Cardiac septum (tissue), 1 donor: ENCODE measurements at regions not wholly inside any gene's neighbourhood (a gene's known extent, or its start where the extent isn't known, plus 50 kb on each side); places are given as distances from the start of the nearest gene placed in this dataset.

Experiments
- DNase-seq: peaks from one replicate; pipeline ENCODE4 v3.0.0-alpha.2; 2020; ENCODE audit warnings: low spot score
- intact Hi-C: fragments of 100-400 bp; cut with DNase I; formaldehyde crosslinking; loops from one replicate; pipeline ENCODE4 v1.14.0; 2022
- donor health status: DM: no; HTN: no; CAD: no.

DNA sequence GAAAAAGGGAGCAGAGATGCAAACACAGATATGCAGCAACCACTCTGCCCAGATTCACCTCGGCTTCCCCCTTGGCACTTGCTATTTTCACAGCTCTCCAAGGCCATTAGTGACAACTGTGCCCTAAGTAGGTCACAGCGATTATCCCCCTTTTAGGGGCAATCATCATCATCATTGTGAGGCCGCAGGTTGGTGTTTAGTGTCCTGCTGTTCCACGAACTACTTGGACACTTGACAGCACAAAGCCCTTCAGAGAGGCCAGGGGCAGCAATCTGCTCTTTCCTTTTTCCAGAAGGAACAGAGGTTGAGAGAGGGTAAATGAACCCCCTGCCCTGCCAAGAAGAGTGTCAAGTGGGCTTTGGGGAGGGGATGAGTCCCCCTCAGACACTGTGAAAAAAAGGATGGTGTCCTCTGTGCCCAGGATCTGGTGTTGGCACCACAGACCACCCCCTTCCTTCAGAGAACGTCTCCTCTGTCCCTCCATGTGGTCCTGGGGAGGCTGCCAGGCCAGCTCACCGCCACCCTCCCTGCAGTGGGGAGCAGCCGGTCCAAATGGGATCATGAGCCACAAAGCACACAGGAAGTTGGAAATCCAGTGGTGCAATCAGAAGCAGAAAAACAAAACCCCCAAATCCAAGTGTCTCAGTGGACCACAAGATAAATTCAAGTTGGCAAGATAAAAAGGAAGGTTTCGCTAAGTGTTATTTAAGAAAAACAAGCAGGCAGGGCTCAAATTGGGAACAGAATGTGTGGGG is 78.4 kb upstream of the MED9 start:
- intact Hi-C loops, result loop anchor here (10.0 kb wide), 1 partner anchor 56 kb away; no protein-coding TSS in a partner anchor
- DNase-seq, result no peak

DNA sequence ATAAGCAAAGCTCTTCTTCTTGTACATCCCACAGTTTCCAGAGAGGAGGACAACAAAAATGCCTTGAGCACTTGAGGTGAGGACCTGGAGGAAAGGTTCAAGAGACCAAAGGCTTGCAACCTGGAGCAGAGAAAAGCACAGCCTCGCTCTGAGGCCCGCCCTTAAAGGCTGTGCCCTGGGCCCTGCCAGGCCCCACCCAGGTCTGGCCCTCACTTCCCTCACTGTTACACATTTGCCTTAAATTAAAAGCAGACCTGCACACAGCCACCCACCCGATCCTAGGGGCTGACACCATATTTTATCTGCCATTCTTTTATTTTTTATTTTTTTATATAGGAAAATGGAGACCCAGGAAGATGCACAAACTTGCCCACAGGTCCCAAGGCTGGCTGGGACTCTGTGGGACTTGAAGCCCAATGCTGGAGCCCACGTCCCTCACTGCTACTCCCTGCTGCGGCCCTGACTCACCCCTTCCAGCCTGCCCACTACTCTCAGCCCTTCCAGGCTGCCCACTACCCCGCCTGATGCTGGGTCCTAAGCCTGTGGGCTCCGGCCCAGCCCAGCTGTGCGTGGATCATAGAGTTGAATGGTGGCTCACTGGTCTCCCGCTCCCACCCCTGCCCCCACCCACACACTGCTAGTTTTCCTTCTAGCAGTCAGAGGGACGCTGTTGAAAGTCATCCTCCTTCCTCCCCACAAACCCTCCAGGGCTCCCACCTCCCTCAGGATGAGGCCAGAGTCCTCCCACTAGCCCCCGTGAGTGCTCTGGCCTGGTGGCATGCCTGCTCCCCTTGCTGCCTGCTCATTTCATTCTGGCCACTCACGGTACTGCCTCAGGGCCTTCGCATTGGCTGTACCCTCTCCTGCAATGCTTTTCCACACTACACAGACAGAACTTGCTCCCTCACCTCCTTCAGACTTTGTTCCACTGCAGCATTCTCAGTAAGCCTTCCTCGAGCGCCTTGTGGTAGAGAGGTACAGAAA is 77.6 kb upstream of the MED9 start:
- DNase-seq, result no peak
- intact Hi-C loops, result loop anchor here (10.0 kb wide), 1 partner anchor 56 kb away; no protein-coding TSS in a partner anchor

DNA sequence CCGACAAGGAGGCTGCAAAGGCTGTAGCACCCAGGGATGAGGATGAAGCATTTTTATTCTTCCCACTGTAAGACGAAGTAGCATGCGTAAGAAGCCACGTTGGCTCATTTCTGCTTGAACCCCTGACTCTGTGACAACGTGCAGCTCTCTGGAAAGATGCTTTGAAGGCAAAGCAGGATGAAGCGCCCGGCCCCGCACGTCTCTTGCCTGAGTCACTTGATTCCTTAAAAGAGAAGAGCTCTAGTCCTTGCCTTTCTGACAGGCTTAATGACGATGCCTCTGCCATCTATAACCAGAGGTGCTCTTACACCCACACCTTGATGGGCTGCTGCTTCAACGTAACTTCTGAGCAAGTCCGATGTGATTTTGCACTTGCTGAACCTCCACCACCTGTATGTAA is 76.7 kb upstream of the MED9 start:
- intact Hi-C loops, result no loop called here
- DNase-seq, result no peak

DNA sequence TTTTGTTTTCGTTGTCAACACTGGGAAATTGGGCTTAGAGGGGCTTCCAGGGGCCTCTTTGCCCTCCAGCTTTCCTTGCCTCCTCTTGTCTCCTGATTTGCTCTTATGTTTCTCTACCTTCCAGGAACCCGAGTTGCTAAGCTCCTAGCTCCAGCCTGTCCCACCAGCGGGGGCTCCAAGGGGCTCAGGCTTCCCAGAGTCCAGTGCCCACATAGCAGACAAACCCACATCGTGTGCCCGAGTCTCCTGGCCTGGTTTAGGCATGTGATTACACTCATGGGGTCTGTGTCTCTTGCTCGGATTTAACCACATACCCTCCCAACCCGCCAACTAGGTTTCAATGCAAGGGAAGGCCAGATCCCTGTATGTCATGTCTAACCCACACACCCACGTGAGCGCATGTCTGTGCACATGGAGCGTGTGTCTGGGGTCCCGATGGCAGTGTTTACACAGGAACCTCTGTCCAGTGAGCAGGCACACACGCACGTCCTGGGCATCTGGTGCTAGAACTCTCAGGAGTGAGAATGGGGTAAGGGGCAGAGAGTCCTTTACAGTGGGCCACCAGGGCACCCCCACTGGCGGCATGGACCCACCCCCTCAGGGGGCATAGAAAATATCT is 76.1 kb upstream of the MED9 start:
- no peak for DNase-seq
- intact Hi-C loops, result no loop called here

DNA sequence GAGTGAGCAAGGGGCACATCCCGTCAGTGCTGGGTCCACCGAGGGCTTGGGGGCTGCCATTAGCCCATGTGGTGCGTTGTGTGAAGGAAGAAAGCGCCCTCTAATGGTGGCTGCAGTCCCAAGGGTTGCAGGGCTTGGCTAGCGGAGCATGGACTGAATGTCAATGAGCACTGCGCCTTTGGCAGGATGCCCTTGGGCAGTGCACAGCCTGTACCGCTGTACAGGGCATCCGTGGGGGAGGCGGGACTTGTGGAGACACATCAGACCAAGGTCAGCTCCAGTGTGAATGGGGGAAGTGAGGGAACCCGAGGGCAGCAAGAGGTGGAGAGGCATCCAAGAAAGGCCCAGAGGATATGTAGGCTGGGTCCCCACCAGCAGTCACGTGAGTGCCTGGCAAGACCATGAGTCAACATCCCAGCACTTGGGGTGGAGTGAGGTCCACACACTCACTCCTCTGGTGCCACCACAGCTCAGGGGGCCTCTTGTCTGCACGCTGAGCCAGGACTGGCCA is 75.5 kb upstream of the MED9 start:
- no peak for DNase-seq
- intact Hi-C loops, result no loop called here

DNA sequence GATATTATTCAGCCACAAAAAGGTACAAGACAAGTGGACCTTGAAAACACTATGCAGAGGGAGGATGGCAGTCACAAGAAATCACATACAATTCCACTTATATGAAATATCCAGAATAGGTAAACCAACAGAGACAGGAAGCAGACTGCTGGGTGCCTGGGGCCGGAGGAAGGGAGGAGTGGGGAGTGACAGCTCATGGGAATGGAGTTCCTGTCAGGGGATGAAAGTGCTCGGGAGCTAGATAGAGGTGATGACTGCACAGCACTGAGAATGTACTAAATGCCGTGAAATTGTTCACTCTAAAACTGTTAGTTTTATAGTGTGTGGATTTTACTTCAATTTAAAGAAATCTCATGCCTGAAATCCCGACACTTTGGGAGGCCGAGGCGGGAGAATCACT is 74.2 kb upstream of the MED9 start:
- intact Hi-C loops, result no loop called here

DNA sequence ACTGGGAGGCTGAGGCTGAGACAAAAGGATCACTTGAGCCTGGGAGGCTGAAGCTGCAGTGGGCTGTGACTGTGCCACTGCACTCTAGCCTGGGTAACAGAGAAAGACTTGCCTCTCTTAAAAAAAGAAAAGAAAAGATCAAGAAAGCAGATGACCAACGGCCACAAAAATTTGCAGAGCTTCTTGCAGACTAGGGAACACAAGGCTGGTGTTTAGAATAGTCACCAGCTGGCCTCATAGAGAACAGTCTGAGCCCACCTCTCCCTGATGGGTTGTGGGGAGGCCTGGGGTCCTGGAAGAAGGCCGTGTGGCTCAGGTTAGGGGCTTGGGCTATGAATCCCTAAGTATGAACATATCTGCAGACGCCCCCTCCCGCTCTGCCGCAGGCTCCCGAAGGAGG is 73.7 kb upstream of the MED9 start:
- intact Hi-C loops, result no loop called here
- no peak for DNase-seq

More for the DNA sequence above, 74.2 kb upstream of the MED9 start:
- no peak for DNase-seq

DNA sequence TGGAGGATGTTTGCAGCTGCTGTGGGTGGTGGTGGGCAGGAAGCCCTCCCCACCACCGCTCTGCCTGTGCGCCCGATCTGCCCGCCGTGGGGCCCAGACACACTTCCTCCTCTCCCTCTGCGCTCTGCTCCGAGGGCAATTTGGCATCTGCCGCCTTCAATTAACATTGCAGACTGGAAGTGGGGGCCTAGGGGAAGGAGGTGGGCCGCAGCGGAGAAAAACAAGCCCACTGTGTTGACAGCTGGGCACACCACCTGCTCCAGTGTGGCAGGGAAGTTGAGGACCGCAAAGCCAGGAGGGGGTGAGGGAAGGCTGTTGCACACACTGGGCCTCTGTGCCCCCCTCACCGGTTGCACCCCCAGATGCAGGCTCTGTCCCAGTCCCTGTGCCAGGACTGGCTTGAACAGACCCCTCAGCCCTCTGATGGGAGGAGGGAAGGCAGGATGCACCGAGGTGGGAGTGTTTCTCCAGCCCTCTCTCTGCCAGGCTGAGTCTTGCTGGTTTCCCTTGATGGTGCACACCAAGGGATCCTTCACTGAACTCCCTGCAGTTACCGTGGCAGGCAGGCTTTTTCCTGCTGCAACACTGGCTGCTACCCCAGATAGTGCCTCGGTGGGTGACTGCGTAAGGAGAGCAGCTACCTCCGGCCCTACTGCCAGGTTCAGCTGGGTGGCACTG is 72.8 kb upstream of the MED9 start:
- no peak for DNase-seq
- intact Hi-C loops, result no loop called here

DNA sequence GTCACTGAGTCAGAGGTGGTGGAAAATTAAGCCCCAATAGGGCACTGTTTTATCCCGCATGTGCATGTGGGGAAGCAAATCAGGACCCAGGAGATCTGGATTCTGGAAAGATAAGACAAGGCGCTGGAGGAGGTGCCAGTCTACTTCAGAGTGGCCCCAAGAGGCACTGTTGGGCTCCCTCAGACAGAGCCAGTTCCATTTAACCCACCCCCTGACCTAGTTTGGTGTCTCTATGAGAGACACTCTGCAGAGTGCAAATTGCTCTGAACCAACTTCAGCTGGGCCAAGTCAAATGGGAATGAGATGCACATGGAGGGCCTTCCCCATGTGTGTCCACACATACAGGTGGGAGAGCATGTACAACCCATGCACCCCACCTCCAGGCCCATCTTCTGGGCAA is 71.1 kb upstream of the MED9 start:
- intact Hi-C loops, result no loop called here
- no peak for DNase-seq

DNA sequence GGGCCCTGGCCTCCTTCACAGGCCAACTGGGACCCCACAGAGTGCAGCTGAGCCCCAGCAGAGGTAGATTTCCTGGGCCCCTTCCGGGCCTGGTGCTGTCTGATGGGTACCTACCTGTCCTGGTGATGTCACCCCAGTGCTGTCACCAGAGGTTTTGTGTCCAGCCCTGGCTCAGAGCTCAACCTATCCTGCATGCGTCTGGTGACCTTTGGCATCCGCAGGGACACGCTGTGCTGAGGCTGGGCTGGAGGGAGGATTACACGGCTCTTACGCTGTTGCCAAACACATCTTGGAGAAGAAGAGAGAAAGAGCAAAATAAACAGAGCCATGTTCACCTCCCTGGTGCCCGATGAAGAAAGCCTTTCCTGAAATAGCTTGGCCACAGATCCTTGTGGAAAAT is 70.6 kb upstream of the MED9 start:
- intact Hi-C loops, result no loop called here
- DNase-seq, result no peak

DNA sequence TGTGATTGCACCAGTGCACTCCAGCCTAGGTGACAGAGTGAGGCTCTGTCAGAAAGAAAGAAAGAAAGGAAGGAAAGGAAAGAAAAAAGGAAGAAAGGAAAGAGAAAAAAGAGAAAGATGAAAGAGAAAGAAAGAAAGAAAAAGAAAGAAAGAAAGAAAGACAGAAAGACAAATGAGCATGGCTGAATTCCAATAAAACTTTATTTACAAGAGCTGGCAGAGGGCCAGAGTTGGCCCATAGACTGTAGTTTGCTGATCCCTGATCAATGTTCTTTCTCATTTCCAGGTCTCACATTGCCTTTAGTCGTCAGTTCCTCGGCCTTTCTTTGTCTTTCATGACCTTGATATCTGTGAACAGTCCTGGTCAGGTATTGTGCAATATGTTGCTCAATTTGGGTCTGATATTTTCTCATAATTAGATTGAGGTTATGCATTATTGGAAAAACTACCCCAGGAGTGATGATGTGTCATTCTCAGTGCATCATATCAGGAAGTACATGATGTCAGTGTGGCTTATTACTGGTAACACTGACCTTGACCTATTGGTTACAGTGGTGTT is 68.5 kb upstream of the MED9 start:
- intact Hi-C loops, result no loop called here
- no peak for DNase-seq

DNA sequence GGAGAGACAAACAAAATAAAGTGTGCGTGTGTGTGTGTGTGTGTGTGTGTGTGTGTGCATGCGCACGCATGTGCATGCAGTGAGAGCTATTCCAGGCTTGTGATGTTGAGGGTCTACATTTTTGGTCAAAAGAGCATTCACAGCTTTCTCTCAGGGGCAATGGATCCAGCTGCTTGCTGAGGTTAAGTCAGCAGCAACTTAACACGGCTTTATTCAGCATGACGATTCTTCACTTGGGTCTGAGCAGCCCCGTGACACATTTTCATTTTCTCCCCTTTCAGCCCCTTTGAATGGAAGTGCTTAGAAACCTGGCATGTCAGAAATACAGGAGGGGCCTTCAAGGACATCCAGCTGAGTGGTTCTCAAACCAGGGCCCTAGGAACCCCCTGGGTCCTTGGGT is 66.4 kb upstream of the MED9 start:
- intact Hi-C loops, result no loop called here
- DNase-seq, result no peak

DNA sequence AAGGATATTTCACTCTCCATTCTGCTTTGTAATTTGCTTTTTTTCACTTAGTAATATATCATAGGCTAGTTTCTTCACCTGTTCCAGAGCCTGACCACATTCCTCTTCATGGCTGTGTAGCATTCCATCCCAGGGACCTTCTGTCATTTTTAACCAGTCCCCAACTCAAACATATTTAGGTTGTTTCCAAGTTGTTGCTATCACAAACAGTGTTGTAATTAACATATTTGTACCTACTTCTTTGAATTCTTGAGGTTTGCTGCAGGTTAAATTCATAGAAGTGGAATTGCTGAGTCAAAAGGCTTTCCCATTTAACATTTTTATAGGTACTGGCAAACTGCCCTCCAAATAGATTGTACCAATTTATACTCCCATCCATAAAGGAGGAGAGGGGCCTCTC is 65.1 kb upstream of the MED9 start:
- DNase-seq, result no peak
- intact Hi-C loops, result no loop called here

DNA sequence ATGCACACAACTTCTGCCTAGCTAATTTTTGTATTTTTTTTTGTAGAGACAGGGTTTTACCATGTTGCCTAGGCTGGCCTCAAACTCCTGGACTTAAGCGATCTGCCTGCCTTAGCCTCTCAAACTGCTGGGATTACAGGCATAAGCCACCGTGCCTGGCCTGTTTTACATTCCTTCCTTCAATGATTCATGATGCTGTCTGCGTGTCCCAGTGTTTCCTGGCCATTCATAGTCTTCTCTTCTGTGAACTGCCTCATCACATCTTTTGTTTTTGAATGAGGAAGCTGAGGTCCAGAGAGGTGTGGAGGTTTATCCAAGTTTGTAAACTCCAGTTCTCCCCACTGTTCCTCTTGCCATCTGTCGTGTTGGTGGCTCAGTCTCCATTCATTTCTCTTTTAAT is 64.5 kb upstream of the MED9 start:
- intact Hi-C loops, result no loop called here
- DNase-seq, result no peak

DNA sequence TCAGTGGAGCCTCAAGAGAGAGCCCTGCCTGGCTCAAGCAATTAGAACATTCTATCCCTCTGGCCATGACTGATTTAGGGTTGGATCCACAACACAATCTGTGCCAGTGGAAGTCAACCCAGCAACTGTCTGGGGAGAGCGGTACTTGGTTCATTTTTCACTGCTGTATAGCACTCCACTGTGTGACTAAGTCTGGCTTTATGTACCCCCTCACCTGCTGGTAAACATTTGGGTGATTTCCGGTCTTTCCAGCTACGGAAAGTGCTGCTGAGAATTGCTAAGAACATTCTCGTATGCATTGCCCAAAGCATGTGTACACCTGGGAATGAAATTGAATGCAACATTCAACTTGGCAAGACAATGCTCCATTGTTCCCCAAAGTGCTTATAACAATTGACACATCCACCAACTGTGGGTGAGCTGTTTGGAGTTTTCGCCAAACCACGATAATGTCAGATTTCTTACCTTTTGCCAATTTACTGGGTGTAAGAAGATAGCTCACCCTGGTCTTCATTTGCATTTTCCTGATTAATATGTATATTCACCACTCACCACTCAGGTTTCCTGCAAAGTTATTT is 63.5 kb upstream of the MED9 start:
- intact Hi-C loops, result no loop called here
- DNase-seq, result no peak

DNA sequence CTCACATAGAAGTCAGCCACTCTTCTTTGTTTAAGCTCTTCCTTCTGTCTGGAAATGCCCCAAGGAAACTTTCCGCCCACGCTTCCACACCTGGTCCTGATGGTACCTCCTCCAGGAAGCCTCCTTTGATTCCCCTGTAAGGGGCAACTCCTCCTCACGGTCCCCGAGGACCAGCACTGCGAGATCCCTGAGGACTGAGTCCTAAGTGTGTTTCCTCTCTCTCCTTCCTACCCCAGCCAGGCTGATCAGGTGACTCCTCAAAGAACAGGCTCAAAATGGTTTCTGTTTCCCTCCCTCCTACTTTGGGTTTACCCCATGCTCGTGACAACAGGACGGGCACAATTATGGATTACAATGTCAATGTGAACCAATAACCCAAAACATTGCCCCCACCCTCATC is 63.0 kb upstream of the MED9 start:
- intact Hi-C loops, result no loop called here
- no peak for DNase-seq

DNA sequence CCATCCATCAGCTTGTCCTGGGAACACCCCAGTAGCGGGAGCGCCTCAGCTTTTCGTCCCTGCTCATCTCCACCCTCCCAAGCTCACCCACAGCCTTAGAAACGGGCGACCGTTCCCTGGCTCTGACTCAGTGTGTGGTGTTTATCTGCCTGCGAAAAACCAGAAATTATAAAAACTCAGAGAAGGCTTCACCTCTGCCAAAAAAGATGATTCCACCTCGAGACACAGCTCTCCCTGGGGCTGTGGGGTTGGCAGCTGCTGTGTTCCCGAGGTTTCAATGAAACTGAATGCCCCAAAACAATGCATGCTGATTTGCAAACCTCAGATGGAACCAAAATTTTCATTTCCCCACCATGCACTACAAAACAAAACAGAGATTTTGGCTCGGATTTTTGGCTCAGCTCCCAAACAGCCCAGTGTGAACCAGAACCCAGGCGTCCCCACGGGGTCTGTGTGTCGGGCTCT is 62.4 kb upstream of the MED9 start:
- intact Hi-C loops, result no loop called here
- no peak for DNase-seq

DNA sequence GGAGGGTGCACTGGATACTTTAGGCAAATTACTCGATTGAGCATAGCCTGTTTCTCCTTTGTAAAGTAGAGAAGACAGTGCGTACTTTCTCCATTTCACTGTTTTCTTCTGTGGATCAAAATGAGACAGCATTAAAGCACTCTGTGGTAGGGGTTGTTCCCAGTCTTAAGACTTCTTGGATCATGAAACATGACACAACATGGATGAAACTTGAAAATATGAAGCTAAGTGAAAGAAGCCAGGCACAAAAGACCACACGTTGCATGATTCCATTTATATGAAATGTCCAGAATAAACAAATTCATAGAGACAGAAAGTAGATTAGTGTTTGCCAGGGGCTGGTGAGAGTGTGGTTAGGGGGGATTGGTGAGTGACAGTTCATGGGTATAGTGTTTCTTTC is 61.8 kb upstream of the MED9 start:
- no peak for DNase-seq
- intact Hi-C loops, result loop anchor here (5.0 kb wide), 1 partner anchor 82 kb away; the partner anchor contains the start of gene RASD1

DNA sequence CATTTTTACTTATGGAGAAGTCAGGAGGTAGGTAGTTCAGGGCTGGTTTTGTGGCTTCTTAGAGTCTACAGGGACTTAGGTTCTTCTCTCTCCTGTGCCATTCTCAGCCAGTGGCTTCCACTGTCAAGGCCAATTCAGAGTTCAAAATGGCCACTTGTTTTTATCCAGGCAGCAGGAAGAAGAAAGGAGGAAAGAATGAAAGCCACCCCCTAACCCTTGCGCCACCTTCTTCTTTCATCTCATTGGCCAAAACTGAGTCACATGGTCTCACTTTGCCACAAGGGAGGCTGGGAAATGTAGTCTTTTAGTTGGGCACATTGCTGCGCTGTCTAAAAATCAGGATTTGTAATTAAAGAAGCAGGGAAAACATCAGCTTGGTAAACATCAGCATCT is 60.8 kb upstream of the MED9 start:
- DNase-seq, result peak; percentile 31
- intact Hi-C loops, result loop anchor here (5.0 kb wide), 1 partner anchor 81 kb away; the partner anchor contains the start of gene RASD1
